Stimulated activated CD8-positive, alpha-beta memory T cell treated with anti-CD3 and anti-CD28 coated beads, Interleukin-4, amount 100 ng/mL, for 24 hours (primary cell): ENCODE measurements at regions not wholly inside any gene's neighbourhood (a gene's known extent, or its start where the extent isn't known, plus 50 kb on each side); places are given as distances from the start of the nearest gene placed in this dataset.
"Not testable (repeated sequence)": the region's sequence is repeated elsewhere in the genome, so short reads cannot be mapped to it uniquely, and the experiment has no call there.

ENCODE experiments used
- DNase-seq: peaks from one replicate; pipeline ENCODE4 v3.0.0-alpha.2; 2020; ENCODE audit warnings: low read depth

- DNase-seq = peak; percentile 12
Observed at GRCh38 chr5:40277161-40277906, 402.4 kb upstream of the PTGER4 start.

DNA sequence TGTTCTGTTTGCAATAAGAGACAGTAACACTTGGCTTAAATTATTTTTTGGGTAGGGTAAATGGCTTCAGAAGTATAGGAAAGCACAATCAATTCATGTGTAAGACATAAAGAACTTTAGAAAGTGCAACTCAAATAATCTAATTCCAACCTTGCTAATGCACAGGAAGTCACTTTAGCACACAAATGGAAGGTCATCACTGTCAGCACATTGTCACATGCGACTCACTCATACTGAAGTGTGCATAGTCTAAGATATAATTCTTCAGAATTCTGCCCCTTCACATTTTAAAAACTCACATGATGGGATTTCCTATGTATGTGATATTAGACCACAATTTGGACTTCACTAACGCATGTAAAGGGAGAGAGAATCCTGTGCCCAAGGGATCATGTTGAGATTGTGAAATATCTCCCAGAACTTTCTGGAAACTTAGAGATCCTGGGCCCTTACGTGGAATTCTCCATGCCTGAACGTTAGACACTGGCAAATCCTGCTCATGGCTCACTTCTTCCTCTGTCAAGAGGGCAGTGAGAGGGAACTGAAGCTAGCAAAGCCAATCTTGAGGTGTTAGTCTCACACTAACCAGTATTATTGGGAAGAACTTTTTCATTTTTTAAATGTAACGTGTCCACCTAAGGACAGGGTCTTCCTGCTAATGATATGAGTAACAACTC is 403.2 kb upstream of the PTGER4 start:
- no peak for DNase-seq

GRCh38 chr5:40274568-40274967 is 405.1 kb upstream of the PTGER4 start:
- no peak for DNase-seq

GRCh38 chr5:40273936-40274335 is 405.8 kb upstream of the PTGER4 start:
- DNase-seq = no peak

- DNase-seq = no peak
Observed at GRCh38 chr5:40271476-40271875, 408.2 kb upstream of the PTGER4 start.

DNA sequence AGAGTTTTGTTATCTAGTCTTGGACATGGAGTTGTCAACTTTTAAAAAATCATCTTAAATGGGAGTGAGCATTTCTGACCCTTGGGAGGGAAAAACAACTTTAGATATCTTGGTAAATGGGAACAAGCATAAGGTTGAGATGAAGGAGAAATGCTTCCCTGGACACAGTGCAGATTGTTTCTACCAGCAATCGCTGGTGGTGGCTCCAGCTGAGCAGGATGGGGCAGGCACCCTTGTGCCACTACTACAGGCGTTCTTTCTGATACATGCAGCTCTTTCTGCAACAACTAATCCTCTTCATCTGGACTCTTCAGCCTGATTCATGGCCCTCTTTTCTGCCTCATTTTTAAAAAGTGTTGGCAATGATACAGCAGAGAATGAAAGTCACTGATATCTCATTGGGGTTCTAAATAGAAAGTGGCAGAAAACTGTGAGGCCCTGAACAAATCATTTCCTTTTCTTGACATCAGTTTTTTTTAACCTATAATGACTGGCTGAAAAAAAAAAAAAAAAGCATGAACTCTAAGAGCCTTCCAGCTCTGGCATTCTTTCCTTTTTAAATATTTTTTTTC is 409.4 kb upstream of the PTGER4 start:
- no peak for DNase-seq

- no peak for DNase-seq
Observed at GRCh38 chr5:40268088-40268487, 411.6 kb upstream of the PTGER4 start.

- no peak for DNase-seq
Observed at GRCh38 chr5:40266952-40267351, 412.8 kb upstream of the PTGER4 start.

GRCh38 chr5:40261984-40262383 is 417.7 kb upstream of the PTGER4 start:
- DNase-seq = no peak

DNA sequence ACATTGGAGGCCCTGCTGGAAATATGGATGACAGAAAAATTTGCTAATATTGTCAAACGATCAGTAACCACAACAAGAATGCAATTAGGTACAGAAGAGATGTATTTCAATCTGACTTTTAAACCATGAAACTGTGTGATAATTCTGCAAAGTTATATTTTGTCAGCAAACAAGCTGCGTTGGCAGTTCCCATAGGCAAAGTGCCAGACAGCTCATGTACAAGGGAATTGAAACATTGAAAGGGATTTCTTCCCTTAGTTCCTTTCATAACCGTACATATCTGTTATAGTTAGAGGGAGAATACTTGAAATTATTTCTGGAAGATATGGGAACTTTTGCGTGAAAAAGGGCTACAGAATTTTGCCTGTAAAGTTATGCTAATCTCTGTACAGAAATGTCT is 419.4 kb upstream of the PTGER4 start:
- DNase-seq = no peak

DNA sequence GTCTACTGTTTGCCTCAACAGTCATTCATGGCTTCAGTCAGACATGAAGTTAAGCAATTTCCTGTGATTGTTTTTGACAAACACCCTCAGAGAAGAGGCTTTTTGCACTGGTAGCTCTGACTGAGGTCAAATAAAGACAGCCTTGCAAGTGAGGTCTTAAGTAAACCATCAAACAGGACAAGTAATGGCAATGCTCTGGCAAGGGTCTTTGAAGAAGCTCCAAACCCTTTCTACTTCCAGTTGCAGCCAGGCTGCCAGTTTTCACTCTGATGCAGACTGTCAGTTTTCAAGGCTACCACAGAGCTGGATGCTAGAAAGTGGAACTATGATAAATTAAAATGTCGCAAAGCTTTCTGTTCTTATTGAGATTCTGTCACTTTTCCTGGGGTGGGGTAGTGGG is 421.5 kb upstream of the PTGER4 start:
- DNase-seq = no peak

GRCh38 chr5:40240671-40241070 is 439.0 kb upstream of the PTGER4 start:
- DNase-seq = no peak

- no peak for DNase-seq
Observed at GRCh38 chr5:40240111-40240510, 439.6 kb upstream of the PTGER4 start.

GRCh38 chr5:40238066-40238745 is 441.5 kb upstream of the PTGER4 start:
- DNase-seq = no peak

- DNase-seq = no peak
Observed at GRCh38 chr5:40235471-40236400, 444.0 kb upstream of the PTGER4 start.

DNA sequence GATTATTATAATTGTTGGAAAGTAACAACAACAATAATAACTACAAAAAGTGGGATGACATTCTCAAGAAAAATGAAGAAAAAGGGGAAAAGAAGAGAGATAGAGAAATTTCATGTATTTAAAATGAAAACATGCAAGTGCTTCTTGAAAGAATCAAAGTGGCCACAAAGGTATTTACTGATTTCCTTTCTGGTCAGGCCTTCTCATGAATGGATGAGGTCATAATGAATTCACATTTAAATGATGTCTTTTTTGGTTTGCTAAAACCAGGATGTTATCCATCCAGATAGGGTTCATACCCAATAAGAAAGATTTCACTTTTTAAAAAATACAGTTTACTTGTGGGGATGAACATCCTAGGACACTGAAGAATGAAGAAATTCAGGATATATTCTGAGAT is 446.4 kb upstream of the PTGER4 start:
- no peak for DNase-seq

DNA sequence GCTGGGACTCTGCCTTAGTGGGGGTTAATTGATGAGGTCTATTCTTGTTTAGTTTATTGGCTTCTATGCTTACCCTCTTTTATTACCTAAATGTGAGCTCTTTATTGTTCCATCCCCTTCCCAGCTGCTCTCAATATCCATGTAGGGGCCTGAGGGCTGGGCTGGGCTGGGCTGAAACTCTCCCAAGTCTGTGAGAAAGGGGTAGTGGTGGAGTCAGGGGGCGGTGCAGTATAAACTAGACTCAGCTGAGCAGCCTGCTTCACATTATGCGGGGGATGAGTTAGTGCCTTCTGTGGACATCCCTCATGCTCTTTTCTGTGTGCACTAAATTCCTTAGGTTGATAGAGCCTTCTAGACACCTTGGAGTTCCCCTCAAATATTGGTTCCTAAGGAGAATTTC is 451.8 kb upstream of the PTGER4 start:
- no peak for DNase-seq

- no peak for DNase-seq
Observed at GRCh38 chr5:40227366-40227765, 452.3 kb upstream of the PTGER4 start.

DNA sequence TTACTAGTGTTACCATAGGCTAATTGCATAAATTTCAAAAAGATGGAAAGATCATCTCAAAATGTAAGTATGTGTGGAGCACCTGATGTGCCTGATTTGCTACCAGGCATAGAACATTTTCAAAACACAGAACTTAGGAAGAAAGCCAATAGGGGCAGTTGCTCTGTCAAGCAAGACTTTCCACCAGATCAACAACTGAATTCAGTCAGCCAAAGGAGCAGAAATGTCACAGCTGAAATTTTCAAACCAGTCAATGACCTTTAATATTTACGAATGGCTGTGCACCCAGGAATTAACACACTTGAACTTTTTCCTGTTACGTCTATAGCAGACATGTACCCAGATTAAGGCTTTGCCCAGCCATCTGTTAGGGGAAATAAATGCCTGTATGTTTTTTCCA is 452.8 kb upstream of the PTGER4 start:
- no peak for DNase-seq

GRCh38 chr5:40225147-40225546 is 454.6 kb upstream of the PTGER4 start:
- not testable (repeated sequence) for DNase-seq

- DNase-seq = no peak
Observed at GRCh38 chr5:40224421-40224820, 455.3 kb upstream of the PTGER4 start.

GRCh38 chr5:40223884-40224402 is 455.8 kb upstream of the PTGER4 start:
- DNase-seq = no peak
